ENCODE measurements at regions not wholly inside any gene's neighbourhood (a gene's known extent, or its start where the extent isn't known, plus 50 kb on each side); places are given as distances from the start of the nearest gene placed in this dataset.
"Not testable (repeated sequence)": the region's sequence is repeated elsewhere in the genome, so short reads cannot be mapped to it uniquely, and the experiment has no call there.

- Histone ChIP-seq H3K4me1 (ENCODE audit: insufficient read depth, low read length) (no peaks in the 10 kb centered on the region), H3K9me2 (replicated peaks; ENCODE audit: low read length) (no peaks in the 10 kb centered on the region), H3K27ac (ENCODE audit: low read length) (no peak overlapping the region), H3K4me3 (ENCODE audit: low read length) (no peak overlapping the region), H2AFZ (ENCODE audit: low read length) (no peak overlapping the region), H4K20me1 (ENCODE audit: low read length) (no peaks in the 10 kb centered on the region), H3F3A (ENCODE audit: low read length, unreplicated experiment) (no peaks in the 10 kb centered on the region), H3K9me3 (ENCODE audit: low read length) (no peaks in the 10 kb centered on the region; the same call in 1 of the 2 replicates), H3K9ac (ENCODE audit: low read length) (no peak overlapping the region), H3K27me3 (ENCODE audit: low read length) (no peaks in the 10 kb centered on the region), H3K36me3 (ENCODE audit: low read depth, low read length) (no peaks in the 10 kb centered on the region), H3K4me2 (ENCODE audit: low read length) (no peak overlapping the region), H3K79me2 (ENCODE audit: low read length) (no peaks in the 10 kb centered on the region)
- TF ChIP-seq EZH2phosphoT487 (IDR thresholded peaks at IDR 0.05; ENCODE audit: borderline replicate concordance, low read length) (no peak), EZH2 (IDR thresholded peaks at IDR 0.05; ENCODE audit: low read length, unreplicated experiment) (no peak)
- TF ChIP-seq, protein P1, sequence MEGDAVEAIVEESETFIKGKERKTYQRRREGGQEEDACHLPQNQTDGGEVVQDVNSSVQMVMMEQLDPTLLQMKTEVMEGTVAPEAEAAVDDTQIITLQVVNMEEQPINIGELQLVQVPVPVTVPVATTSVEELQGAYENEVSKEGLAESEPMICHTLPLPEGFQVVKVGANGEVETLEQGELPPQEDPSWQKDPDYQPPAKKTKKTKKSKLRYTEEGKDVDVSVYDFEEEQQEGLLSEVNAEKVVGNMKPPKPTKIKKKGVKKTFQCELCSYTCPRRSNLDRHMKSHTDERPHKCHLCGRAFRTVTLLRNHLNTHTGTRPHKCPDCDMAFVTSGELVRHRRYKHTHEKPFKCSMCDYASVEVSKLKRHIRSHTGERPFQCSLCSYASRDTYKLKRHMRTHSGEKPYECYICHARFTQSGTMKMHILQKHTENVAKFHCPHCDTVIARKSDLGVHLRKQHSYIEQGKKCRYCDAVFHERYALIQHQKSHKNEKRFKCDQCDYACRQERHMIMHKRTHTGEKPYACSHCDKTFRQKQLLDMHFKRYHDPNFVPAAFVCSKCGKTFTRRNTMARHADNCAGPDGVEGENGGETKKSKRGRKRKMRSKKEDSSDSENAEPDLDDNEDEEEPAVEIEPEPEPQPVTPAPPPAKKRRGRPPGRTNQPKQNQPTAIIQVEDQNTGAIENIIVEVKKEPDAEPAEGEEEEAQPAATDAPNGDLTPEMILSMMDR (conservative IDR thresholded peaks at IDR 0.05; ENCODE audit: low read depth, low read length), result no peak
- DNase-seq (no peak), ATAC-seq (no peak)
- POLR2A ChIA-PET (ENCODE audit: unreplicated experiment), result no interaction called here
- no TSS peak for BruUV-seq (replicated peaks)
- intact Hi-C loops (cut with micrococcal nuclease), result no loop called here
- CTCF ChIA-PET, result no interaction called here
Measured at GRCh38 chr2:34719206-34719605, 1120.1 kb upstream of the FAM98A start.

GRCh38 chr2:34705551-34706247 is 1106.6 kb upstream of the FAM98A start:
- Histone ChIP-seq H3K4me3 (ENCODE audit: low read length) (no peak overlapping the region), H3K79me2 (ENCODE audit: low read length) (no peaks in the 10 kb centered on the region), H3K27me3 (ENCODE audit: low read length) (no peaks in the 10 kb centered on the region), H4K20me1 (ENCODE audit: low read length) (no peaks in the 10 kb centered on the region), H3K4me2 (ENCODE audit: low read length) (no peak overlapping the region), H2AFZ (ENCODE audit: low read length) (no peak overlapping the region), H3K4me1 (ENCODE audit: insufficient read depth, low read length) (no peaks in the 10 kb centered on the region), H3F3A (ENCODE audit: low read length, unreplicated experiment) (no peaks in the 10 kb centered on the region), H3K9me2 (replicated peaks; ENCODE audit: low read length) (no peaks in the 10 kb centered on the region), H3K9me3 (ENCODE audit: low read length) (no peaks in the 10 kb centered on the region), H3K27ac (ENCODE audit: low read length) (no peak overlapping the region), H3K36me3 (ENCODE audit: low read depth, low read length) (no peaks in the 10 kb centered on the region), H3K9ac (ENCODE audit: low read length) (no peak overlapping the region)
- intact Hi-C loops (cut with micrococcal nuclease), result no loop called here
- POLR2A ChIA-PET (ENCODE audit: unreplicated experiment), result no interaction called here
- TF ChIP-seq EZH2 (IDR thresholded peaks at IDR 0.05; ENCODE audit: low read length, unreplicated experiment) (no peak), EZH2phosphoT487 (IDR thresholded peaks at IDR 0.05; ENCODE audit: borderline replicate concordance, low read length) (no peak)
- TF ChIP-seq, protein P1 (conservative IDR thresholded peaks at IDR 0.05; ENCODE audit: low read depth, low read length), result no peak
- ATAC-seq (no peak), DNase-seq (no peak)
- no TSS peak for BruUV-seq (replicated peaks)
- CTCF ChIA-PET, result no interaction called here

DNA sequence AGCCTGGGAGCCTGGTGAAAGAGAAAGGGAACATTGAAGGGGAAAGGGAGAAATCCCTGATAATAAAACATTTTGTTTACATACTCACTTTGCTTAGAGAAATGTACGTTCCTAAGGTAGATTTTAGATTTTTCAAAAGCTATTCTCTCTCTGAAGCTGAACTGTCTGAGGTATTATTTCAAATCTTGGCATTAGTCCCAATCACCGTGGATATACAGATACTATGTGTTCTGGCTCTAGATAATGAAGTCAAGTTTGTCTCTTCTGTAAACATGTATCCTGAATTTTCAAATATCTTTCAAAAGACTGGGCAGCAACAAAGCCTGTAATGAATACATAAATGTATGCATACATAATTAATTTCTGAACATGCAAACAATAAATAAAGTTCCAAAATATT is 1104.2 kb upstream of the FAM98A start:
- ATAC-seq (no peak), DNase-seq (no peak)
- no peaks in the 10 kb centered on the region for H3K79me2 ChIP-seq (ENCODE audit: low read length)
- ChIA-PET POLR2A (ENCODE audit: unreplicated experiment) (no interaction called here), CTCF (no interaction called here)
- no peaks in the 10 kb centered on the region for H3K36me3 ChIP-seq (ENCODE audit: low read depth, low read length)
- H4K20me1 ChIP-seq (ENCODE audit: low read length), result no peaks in the 10 kb centered on the region
- H3K9me3 ChIP-seq (ENCODE audit: low read length), result no peaks in the 10 kb centered on the region
- intact Hi-C loops (cut with micrococcal nuclease), result no loop called here
- no peaks in the 10 kb centered on the region for H3F3A ChIP-seq (ENCODE audit: low read length, unreplicated experiment)
- H3K4me3 ChIP-seq (ENCODE audit: low read length), result no peak overlapping the region
- H3K27ac ChIP-seq (ENCODE audit: low read length), result no peak overlapping the region
- BruUV-seq (replicated peaks), result no TSS peak
- H3K9ac ChIP-seq (ENCODE audit: low read length), result no peak overlapping the region
- H3K4me1 ChIP-seq (ENCODE audit: insufficient read depth, low read length), result no peaks in the 10 kb centered on the region
- H3K9me2 ChIP-seq (replicated peaks; ENCODE audit: low read length), result no peaks in the 10 kb centered on the region
- H3K27me3 ChIP-seq (ENCODE audit: low read length), result no peaks in the 10 kb centered on the region
- TF ChIP-seq, protein P1 (conservative IDR thresholded peaks at IDR 0.05; ENCODE audit: low read depth, low read length), result no peak
- TF ChIP-seq EZH2phosphoT487 (IDR thresholded peaks at IDR 0.05; ENCODE audit: borderline replicate concordance, low read length), result no peak
- TF ChIP-seq EZH2 (IDR thresholded peaks at IDR 0.05; ENCODE audit: low read length, unreplicated experiment), result no peak
- H3K4me2 ChIP-seq (ENCODE audit: low read length), result no peak overlapping the region
- no peak overlapping the region for H2AFZ ChIP-seq (ENCODE audit: low read length)

GRCh38 chr2:34702391-34702790 is 1103.3 kb upstream of the FAM98A start:
- H3K27me3 ChIP-seq (ENCODE audit: low read length); H4K20me1 ChIP-seq (ENCODE audit: low read length); H3K9me2 ChIP-seq (replicated peaks; ENCODE audit: low read length); POLR2A ChIA-PET (ENCODE audit: unreplicated experiment); CTCF ChIA-PET; H3K79me2 ChIP-seq (ENCODE audit: low read length); intact Hi-C loops (cut with micrococcal nuclease); ATAC-seq; H3K4me2 ChIP-seq (ENCODE audit: low read length); H3K9ac ChIP-seq (ENCODE audit: low read length); H3K4me1 ChIP-seq (ENCODE audit: insufficient read depth, low read length); DNase-seq; H3K4me3 ChIP-seq (ENCODE audit: low read length); H3K9me3 ChIP-seq (ENCODE audit: low read length); H3K27ac ChIP-seq (ENCODE audit: low read length); H2AFZ ChIP-seq (ENCODE audit: low read length); BruUV-seq (replicated peaks); H3K36me3 ChIP-seq (ENCODE audit: low read depth, low read length); H3F3A ChIP-seq (ENCODE audit: low read length, unreplicated experiment): not testable (repeated sequence)
